GM12891 (cell line): ENCODE measurements at regions not wholly inside any gene's neighbourhood (a gene's known extent, or its start where the extent isn't known, plus 50 kb on each side); places are given as distances from the start of the nearest gene placed in this dataset.
"Not testable (repeated sequence)": the region's sequence is repeated elsewhere in the genome, so short reads cannot be mapped to it uniquely, and the experiment has no call there.

Experiments used
- POLR2A ChIP-seq: IDR thresholded peaks from 2 replicates; pipeline ENCODE4 v1.6.1; 2011; ENCODE audit warnings: low read depth, low read length, control low read depth
- POLR2AphosphoS5 ChIP-seq: IDR thresholded peaks from 2 replicates; pipeline ENCODE4 v1.6.1; 2011; ENCODE audit warnings: low read depth, low read length, control low read depth
- POU2F2 ChIP-seq: IDR thresholded peaks from 2 replicates; pipeline ENCODE4 v1.6.1; 2011; ENCODE audit warnings: low read depth, mild to moderate bottlenecking, control low read depth, low read length, moderate library complexity
- SPI1 ChIP-seq: IDR thresholded peaks from 2 replicates; pipeline ENCODE4 v1.6.1; 2011; ENCODE audit warnings: low read depth, low read length, control low read depth
- TAF1 ChIP-seq: IDR thresholded peaks from 2 replicates; pipeline ENCODE4 v1.6.1; 2011; ENCODE audit warnings: low read depth, low read length, control low read depth

DNA sequence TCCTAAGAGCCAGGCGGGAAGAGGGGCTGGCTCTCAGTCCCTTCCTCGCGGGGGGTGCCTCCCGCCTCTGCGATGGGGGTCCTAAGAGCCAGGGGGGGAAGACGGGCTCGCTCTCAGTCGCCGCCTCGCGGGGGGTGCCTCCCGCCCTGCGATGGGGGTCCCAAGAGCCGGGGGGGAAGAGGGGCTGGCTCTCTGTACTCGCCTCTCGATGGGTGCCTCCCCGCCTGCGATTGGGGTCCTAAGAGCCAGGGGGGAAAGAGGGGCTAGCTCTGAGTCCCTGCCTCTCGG, 2326.1 kb upstream of the PCDH20 start:
- TF ChIP-seq POLR2A, POLR2AphosphoS5, POU2F2, TAF1, SPI1: not testable (repeated sequence)
